Natural killer cell (primary cell): ENCODE measurements at regions not wholly inside any gene's neighbourhood (a gene's known extent, or its start where the extent isn't known, plus 50 kb on each side); places are given as distances from the start of the nearest gene placed in this dataset.
A peak's percentile ranks its signal among the peaks of the same experiment; 100 is the strongest.

Source experiments
- ATAC-seq, 3 donors: fragments of 150-1000 bp in 2 of 3; fragments of 200-7000 bp in 1 of 3; cut with Tn5 transposase; 1 replicate in 1 of 3; 2 replicates in 2 of 3; pipeline ENCODE4 v1.10.0; 2021; ENCODE audit warnings: mild to moderate bottlenecking in 2 of 3, moderate library complexity in 2 of 3
- DNase-seq, 2 donors: peaks; one replicate each; pipeline versions ENCODE4 v3.0.0 to v3.0.0-alpha.2; 2013 to 2021; ENCODE audit warnings: mixed read lengths in 1 of 2
- H3K27ac ChIP-seq: one replicate; pipeline ENCODE4 v1.5.1; 2013; ENCODE audit warnings: mild to moderate bottlenecking, low read length
- H3K27me3 ChIP-seq: one replicate; pipeline ENCODE4 v1.6.1; 2013; ENCODE audit warnings: low read length; ENCODE audit not compliant: control insufficient read depth, insufficient read depth
- H3K36me3 ChIP-seq: one replicate; pipeline ENCODE4 v1.6.1; 2013; ENCODE audit warnings: low read length; ENCODE audit not compliant: control insufficient read depth, insufficient read depth
- H3K4me1 ChIP-seq: one replicate; pipeline ENCODE4 v1.6.1; 2013; ENCODE audit warnings: low read length; ENCODE audit not compliant: control insufficient read depth, insufficient read depth
- H3K4me3 ChIP-seq: one replicate; pipeline ENCODE4 v1.5.1; 2013; ENCODE audit warnings: low read length
- H3K9me3 ChIP-seq: one replicate; pipeline ENCODE4 v1.6.1; 2013; ENCODE audit warnings: low read length; ENCODE audit not compliant: control insufficient read depth, insufficient read depth
- H3K27ac Mint-ChIP-seq, 2 donors: one replicate each; pipeline ENCODE4 v1.8.0; 2022; ENCODE audit warnings: mild to moderate bottlenecking in 2 of 2, mixed read lengths in 2 of 2, moderate library complexity in 1 of 2
- H3K27me3 Mint-ChIP-seq, 2 donors: one replicate each; pipeline ENCODE4 v1.8.0; 2022; ENCODE audit warnings: low read depth in 2 of 2, mixed read lengths in 2 of 2
- H3K36me3 Mint-ChIP-seq: one replicate; pipeline ENCODE4 v1.8.0; 2022; ENCODE audit warnings: mixed read lengths
- H3K4me1 Mint-ChIP-seq, 2 donors: one replicate each; pipeline ENCODE4 v1.8.0; 2022; ENCODE audit warnings: mixed read lengths in 2 of 2
- H3K4me3 Mint-ChIP-seq: one replicate; pipeline ENCODE4 v1.8.0; 2022; ENCODE audit warnings: mild to moderate bottlenecking, moderate library complexity, mixed read lengths
- H3K9me3 Mint-ChIP-seq, 2 donors: one replicate each; pipeline ENCODE4 v1.8.0; 2022; ENCODE audit warnings: mixed read lengths in 2 of 2
- WGBS: methylation state at CpG from one replicate; pipeline ENCODE4 v1.1.7; 2013; ENCODE audit warnings: missing lambda C conversion rate; ENCODE audit not compliant: insufficient coverage; 5-methylcytosine and 5-hydroxymethylcytosine counted together
- intact Hi-C: fragments of 100-400 bp; cut with micrococcal nuclease; formaldehyde crosslinking; loops from one replicate; pipeline ENCODE4 v1.14.2; 2022
- TF ChIP-seq, protein P1 (sequence below): fragments of 200-600 bp; IDR thresholded peaks from one replicate; pipeline ENCODE4 v1.8.0; 2022; ENCODE audit warnings: antibody characterized with exemption

DNA sequence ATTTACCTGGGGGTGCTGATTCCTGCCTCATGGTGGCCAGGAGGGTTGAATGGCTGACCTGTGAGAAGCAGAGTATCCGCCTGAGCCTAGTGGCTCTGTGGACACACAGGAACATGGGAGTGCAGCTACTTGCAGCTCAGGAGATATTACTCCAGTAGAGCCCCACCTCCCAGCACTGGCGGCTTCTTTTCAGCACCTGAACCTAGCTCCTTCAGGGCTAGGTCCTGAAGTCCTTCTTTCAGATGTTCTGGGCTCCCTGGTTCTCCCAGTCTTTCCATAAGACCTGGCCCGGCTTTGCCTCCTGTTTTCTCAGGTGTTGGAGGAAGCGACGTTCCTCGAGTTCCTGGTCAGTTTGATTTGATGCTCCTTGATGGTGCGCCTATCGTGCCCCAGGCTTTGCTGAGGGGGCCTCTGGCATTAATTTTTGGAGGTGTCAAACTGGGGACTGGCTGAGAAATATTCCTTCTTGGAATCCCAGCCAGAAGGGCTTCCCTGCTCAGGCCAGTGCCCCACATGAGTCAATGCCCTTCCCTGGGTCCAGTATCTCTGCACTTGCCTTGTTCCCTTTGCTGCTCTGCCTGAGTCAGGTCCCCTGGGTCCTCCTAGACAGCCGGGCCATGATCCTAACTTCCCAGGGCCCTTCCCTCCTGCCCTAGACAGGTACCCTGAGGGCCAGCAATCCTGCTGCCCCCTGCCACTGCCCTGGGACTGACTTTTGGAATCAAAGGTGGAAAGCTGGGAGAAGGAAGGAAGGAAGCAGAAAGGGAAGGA is 110.7 kb upstream of the HAAO start:
- intact Hi-C loops, result no loop called here

DNA sequence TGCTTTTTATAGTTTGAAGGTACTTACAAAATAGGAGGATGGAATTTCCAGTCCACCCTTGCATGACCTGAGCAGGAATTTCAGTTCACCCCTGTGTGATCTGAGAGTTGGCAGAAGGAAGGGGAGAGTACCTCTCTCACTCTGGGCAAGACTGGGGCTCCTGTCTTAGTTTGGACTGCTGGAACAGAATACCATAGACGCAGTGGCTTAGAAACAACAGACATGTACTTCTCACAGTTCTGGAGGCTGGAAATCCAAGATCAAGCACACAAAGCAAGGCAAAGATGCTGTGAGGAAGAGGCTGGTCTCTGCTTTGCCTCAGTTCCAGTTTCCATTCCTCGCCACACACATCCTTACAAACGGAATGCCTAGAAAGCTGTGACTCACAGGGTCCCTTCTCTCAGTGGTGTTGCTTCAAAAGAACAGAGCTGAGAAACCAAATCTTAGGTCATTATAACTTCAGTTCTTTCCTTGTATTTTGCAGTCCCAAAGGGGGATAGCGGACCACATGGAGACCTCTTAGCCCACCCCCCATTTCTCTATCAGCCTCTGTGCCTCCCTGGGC is 108.8 kb upstream of the HAAO start:
- no peak overlapping the region for H3K4me3 Mint-ChIP-seq
- Histone ChIP-seq H3K9me3 (no peaks in the 10 kb centered on the region), H3K4me3 (no peak overlapping the region), H3K36me3 (no peaks in the 10 kb centered on the region), H3K4me1 (no peaks in the 10 kb centered on the region), H3K27me3 (no peaks in the 10 kb centered on the region), H3K27ac (no peak overlapping the region)
- no peak overlapping the region for H3K27ac Mint-ChIP-seq
- ATAC-seq (no peak), DNase-seq (no peak)
- 79% methylated on average over 4 of the region's 4 CpGs for WGBS
- H3K4me1 Mint-ChIP-seq, result no peaks in the 10 kb centered on the region
- no peaks in the 10 kb centered on the region for H3K9me3 Mint-ChIP-seq
- H3K27me3 Mint-ChIP-seq, result peaks cover 9 to 11% of the 10 kb centered on the region in 2 donors
- H3K36me3 Mint-ChIP-seq, result no peaks in the 10 kb centered on the region
- intact Hi-C loops, result no loop called here
- TF ChIP-seq, protein P1, sequence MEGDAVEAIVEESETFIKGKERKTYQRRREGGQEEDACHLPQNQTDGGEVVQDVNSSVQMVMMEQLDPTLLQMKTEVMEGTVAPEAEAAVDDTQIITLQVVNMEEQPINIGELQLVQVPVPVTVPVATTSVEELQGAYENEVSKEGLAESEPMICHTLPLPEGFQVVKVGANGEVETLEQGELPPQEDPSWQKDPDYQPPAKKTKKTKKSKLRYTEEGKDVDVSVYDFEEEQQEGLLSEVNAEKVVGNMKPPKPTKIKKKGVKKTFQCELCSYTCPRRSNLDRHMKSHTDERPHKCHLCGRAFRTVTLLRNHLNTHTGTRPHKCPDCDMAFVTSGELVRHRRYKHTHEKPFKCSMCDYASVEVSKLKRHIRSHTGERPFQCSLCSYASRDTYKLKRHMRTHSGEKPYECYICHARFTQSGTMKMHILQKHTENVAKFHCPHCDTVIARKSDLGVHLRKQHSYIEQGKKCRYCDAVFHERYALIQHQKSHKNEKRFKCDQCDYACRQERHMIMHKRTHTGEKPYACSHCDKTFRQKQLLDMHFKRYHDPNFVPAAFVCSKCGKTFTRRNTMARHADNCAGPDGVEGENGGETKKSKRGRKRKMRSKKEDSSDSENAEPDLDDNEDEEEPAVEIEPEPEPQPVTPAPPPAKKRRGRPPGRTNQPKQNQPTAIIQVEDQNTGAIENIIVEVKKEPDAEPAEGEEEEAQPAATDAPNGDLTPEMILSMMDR, result no peak

More for the DNA sequence above, 110.7 kb upstream of the HAAO start:
- Mint-ChIP-seq H3K9me3 (no peaks in the 10 kb centered on the region), H3K4me1 (no peaks in the 10 kb centered on the region), H3K4me3 (no peak overlapping the region), H3K36me3 (no peaks in the 10 kb centered on the region), H3K27me3 (peaks cover 16 to 18% of the 10 kb centered on the region in 2 donors), H3K27ac (no peak overlapping the region)
- H3K4me3 ChIP-seq, result no peak overlapping the region
- DNase-seq, result no peak
- no peaks in the 10 kb centered on the region for H3K36me3 ChIP-seq
- H3K27me3 ChIP-seq, result no peaks in the 10 kb centered on the region
- no peaks in the 10 kb centered on the region for H3K4me1 ChIP-seq
- no peak overlapping the region for H3K27ac ChIP-seq
- TF ChIP-seq, protein P1, result no peak
- WGBS, result 82% methylated on average over 9 of the region's 9 CpGs
- no peaks in the 10 kb centered on the region for H3K9me3 ChIP-seq
- no peak for ATAC-seq

DNA sequence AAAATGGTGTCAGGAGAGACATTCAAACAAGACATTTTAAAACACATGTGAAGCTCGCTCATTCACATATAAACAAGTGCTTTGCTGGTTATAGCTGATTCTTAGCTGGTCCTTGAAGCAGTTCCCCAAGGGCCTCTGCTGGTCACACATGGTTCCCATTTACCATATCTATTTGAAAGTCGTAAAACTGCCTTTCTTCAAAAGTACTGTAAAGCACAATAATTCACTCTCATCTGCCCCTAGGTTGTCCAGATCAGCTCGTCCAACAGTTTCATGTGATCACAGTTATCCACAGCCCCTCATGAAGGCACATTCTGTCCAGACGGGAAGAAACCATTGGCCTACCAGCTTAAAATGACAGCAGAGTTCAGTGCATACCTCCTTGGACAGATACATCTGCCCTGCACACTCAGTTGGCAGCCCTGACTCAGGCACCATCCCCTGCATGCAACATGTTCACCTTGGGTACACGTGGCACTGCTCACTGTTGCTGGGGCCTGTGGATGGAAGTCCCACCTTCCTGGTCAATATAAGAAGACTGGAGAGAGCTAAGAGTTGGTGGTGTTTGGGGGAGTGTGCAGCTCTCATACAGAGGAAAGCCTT is 108.0 kb upstream of the HAAO start:
- no peak overlapping the region for H3K27ac ChIP-seq
- Mint-ChIP-seq H3K36me3 (no peaks in the 10 kb centered on the region), H3K9me3 (no peaks in the 10 kb centered on the region), H3K4me3 (no peak overlapping the region), H3K27ac (no peak overlapping the region), H3K4me1 (no peaks in the 10 kb centered on the region), H3K27me3 (peaks cover 3% of the 10 kb centered on the region in 2 donors)
- no peak overlapping the region for H3K4me3 ChIP-seq
- ATAC-seq, result peak in 1 of 3 donors; percentile 18
- H3K4me1 ChIP-seq, result no peaks in the 10 kb centered on the region
- H3K9me3 ChIP-seq, result no peaks in the 10 kb centered on the region
- no peaks in the 10 kb centered on the region for H3K27me3 ChIP-seq
- H3K36me3 ChIP-seq, result no peaks in the 10 kb centered on the region
- no peak for DNase-seq
- intact Hi-C loops, result no loop called here
- TF ChIP-seq, protein P1, result no peak
- 81% methylated on average over 5 of the region's 5 CpGs for WGBS
